C4-2B (cell line): ENCODE measurements at regions not wholly inside any gene's neighbourhood (a gene's known extent, or its start where the extent isn't known, plus 50 kb on each side); places are given as distances from the start of the nearest gene placed in this dataset.

Experiments
- CTCF ChIP-seq: fragments of 450-650 bp; conservative IDR thresholded peaks from 2 replicates; pipeline ENCODE4 v1.5.1; 2017; ENCODE audit warnings: mild to moderate bottlenecking
- ZFX ChIP-seq: fragments of 450-650 bp; IDR thresholded peaks from 2 replicates; pipeline ENCODE4 v1.6.1; 2017

- TF ChIP-seq CTCF (no peak), ZFX (no peak)
Measured at GRCh38 chr1:118363396-118363795, 178.4 kb upstream of the SPAG17 start.
